Activated T-helper 2 cell treated with anti-CD3 and anti-CD28 coated beads, Interferon-gamma antibody, Interleukin-2, Interleukin-4, amounts not matched to agents 10 μg/mL and 5 μg/mL and 100 μg/mL, durations not matched to agents 14 hours and 24 hours and 36 hours (primary cell): ENCODE measurements at regions not wholly inside any gene's neighbourhood (a gene's known extent, or its start where the extent isn't known, plus 50 kb on each side); places are given as distances from the start of the nearest gene placed in this dataset.

Experiments used
- DNase-seq: peaks from one replicate; pipeline ENCODE4 v3.0.0; 2021; ENCODE audit warnings: low spot score
- H3K27ac Mint-ChIP-seq: one replicate; pipeline ENCODE4 v1.8.0; 2021; ENCODE audit warnings: mixed read lengths
- H3K27me3 Mint-ChIP-seq: one replicate; pipeline ENCODE4 v1.8.0; 2021; ENCODE audit warnings: low read depth, mixed read lengths
- H3K36me3 Mint-ChIP-seq: one replicate; pipeline ENCODE4 v1.8.0; 2021; ENCODE audit warnings: low read depth, mixed read lengths
- H3K4me1 Mint-ChIP-seq: one replicate; pipeline ENCODE4 v1.8.0; 2021; ENCODE audit warnings: low read depth, mixed read lengths
- H3K4me3 Mint-ChIP-seq: one replicate; pipeline ENCODE4 v1.8.0; 2021; ENCODE audit warnings: low read depth, mild to moderate bottlenecking, moderate library complexity, mixed read lengths
- H3K9me3 Mint-ChIP-seq: one replicate; pipeline ENCODE4 v1.8.0; 2021; ENCODE audit warnings: mixed read lengths
- intact Hi-C: fragments of 100-400 bp; cut with micrococcal nuclease; formaldehyde crosslinking; loops from one replicate; pipeline ENCODE4 v1.15.1; 2023

DNA sequence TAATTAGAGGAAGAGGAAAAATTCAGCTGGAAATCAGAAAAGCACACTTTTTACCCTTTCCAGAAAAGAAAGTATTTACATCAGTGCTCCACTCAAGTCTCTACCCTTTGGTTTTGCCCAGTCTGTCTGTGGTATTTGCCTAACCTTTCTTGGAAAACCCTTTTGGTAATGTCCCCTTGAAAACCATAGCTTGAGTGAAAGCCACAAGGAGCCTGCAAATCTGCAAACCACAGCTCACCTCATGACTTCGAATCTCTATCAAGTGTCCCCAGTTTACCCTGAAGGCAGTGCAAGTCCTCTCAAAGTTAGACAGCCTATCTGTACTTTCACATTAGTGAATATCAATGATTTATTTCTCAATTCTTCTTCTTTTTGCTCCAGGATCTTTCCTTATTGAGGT lies 162.1 kb upstream of the TSLP start:
- no peak overlapping the region for H3K27ac Mint-ChIP-seq
- intact Hi-C loops, result loop anchor here (10.0 kb wide), 1 partner anchor 155 kb away; no protein-coding TSS in a partner anchor
- no peak for DNase-seq
- no peak overlapping the region for H3K4me3 Mint-ChIP-seq
- H3K4me1 Mint-ChIP-seq, result no peaks in the 10 kb centered on the region
- no peaks in the 10 kb centered on the region for H3K9me3 Mint-ChIP-seq
- peaks cover 5% of the 10 kb centered on the region for H3K27me3 Mint-ChIP-seq
- H3K36me3 Mint-ChIP-seq, result no peaks in the 10 kb centered on the region

DNA sequence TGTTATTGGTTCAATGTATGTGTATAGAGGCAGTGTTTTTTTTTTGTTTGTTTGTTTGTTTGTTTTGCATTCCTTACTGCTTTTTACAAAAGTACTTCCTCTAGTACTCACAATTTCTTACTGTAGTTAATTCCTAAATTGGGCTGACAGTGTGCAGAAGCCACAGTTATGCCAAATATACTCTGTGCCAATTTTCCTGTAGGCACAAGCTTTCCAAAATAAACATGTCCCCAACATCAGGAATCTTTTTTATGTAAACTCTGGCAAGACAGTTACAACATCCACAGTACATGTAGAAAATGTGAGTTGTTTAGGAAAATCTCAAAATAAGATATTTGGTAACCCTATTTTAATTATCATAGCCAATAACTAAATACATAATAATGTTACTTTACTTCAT lies 161.6 kb upstream of the TSLP start:
- DNase-seq, result no peak
- no peaks in the 10 kb centered on the region for H3K36me3 Mint-ChIP-seq
- no peaks in the 10 kb centered on the region for H3K9me3 Mint-ChIP-seq
- intact Hi-C loops, result loop anchor here (10.0 kb wide), 1 partner anchor 155 kb away; no protein-coding TSS in a partner anchor
- H3K4me1 Mint-ChIP-seq, result no peaks in the 10 kb centered on the region
- H3K4me3 Mint-ChIP-seq, result no peak overlapping the region
- no peak overlapping the region for H3K27ac Mint-ChIP-seq
- H3K27me3 Mint-ChIP-seq, result peaks cover 5% of the 10 kb centered on the region

DNA sequence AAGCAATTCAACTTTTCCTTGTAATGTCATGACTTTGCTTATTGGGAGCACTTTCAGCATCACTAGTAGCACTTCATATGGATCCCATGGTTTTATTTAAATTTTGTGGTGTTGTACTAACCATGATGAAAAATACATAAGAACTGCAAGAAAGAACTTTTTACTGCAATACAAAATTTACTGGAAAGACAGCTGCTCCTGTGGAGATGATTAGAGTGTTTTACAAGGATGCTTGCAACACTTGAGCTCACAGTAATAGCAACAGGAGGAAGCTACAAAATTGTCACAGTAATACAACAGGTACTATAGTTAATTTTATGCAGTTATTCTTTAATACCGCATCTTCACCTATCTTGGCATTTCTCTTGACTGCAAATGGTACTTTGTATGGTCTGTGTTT lies 158.3 kb upstream of the TSLP start:
- intact Hi-C loops, result no loop called here
- no peak for DNase-seq
- Mint-ChIP-seq H3K4me3 (no peak overlapping the region), H3K27ac (no peak overlapping the region), H3K27me3 (peaks cover 5% of the 10 kb centered on the region), H3K9me3 (no peaks in the 10 kb centered on the region), H3K4me1 (no peaks in the 10 kb centered on the region), H3K36me3 (no peaks in the 10 kb centered on the region)

DNA sequence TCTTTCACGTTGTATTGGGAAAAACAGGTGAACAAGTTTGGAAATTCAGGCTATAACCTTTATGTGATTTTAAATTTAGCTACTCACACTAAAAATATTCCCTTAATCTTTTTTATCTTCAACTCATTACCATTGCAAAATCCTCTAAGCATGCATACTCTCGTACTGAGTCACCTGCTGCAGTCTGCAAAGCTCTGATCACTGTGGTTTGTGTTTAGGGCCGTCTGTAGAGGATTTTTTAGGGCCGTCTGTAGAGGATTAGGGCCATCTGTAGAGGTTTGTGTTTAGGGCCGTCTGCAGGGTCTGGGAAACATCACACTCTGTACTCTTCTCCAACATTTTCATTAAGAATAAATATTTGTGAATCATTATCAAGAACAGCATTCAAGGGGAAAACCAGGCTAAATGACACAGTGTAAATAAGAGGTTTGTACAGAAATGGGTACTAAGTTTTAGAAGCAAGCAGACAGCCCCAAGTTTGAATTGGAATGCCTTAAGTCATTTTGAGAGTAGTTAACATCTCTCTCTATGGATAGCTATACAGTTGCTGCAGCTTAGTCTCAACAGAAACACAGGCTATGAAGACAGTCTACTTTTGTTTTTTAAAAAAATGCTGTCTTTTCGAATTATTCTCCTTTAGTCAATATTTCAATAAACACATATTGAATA lies 155.0 kb upstream of the TSLP start:
- Mint-ChIP-seq H3K4me3 (no peak overlapping the region), H3K36me3 (no peaks in the 10 kb centered on the region), H3K27me3 (peaks cover 11% of the 10 kb centered on the region), H3K27ac (no peak overlapping the region), H3K4me1 (no peaks in the 10 kb centered on the region), H3K9me3 (no peaks in the 10 kb centered on the region)
- intact Hi-C loops, result no loop called here
- no peak for DNase-seq

DNA sequence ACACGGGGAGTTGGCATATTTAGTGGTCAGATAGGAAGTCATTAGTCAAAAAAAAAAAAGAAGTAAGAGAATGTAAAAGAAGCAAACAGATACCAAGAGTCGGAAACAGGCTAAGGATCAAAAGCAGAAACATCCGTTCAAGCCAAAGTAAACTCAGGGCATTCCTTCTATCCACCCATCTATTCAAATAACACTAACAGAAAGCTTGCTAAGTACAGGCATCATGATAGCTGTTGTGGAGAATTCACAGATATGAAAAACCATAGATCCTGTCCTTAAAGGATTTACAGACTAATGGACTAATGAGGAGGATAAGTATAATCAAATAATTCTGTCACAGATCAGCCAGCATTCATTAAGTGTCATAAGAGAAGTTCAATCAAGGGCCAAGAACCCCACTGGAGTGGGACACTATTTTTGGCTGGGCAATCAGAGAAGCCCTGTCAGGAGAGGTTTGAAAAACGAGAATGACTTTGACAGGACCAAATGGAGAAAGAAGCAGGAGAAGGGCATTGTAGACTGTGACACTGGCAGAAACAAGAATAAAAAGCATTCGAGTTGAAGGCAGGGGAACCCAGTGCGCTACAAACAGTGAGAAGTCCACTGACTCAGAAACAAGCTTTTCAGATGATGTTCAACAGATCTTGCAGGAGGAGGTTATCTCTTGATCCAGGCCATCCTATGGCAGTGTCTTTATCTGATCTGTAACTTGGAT lies 154.2 kb upstream of the TSLP start:
- H3K27ac Mint-ChIP-seq, result no peak overlapping the region
- H3K4me1 Mint-ChIP-seq, result no peaks in the 10 kb centered on the region
- intact Hi-C loops, result no loop called here

DNA sequence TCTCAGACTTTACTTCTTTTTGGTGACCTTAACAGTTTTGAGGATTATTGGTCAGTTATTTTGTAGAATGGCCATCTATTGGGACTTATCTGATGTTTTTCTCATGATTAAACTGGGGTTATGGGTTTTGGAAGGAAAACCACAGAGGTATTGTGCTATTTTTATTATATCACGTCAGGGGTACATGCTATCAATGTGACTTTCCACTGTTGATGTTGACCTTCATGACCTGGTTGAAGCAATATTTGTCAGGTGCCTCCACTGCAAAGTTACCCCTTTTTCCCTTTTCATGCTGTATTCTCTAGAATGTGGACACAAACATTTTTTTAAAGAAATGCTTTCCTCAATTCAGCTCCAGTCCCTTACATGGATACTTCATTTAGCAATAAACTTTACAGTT lies 152.8 kb upstream of the TSLP start:
- no peak for DNase-seq
- peaks cover 12% of the 10 kb centered on the region for H3K27me3 Mint-ChIP-seq
- no peaks in the 10 kb centered on the region for H3K4me1 Mint-ChIP-seq
- H3K4me3 Mint-ChIP-seq, result no peak overlapping the region
- H3K27ac Mint-ChIP-seq, result no peak overlapping the region
- intact Hi-C loops, result no loop called here
- no peaks in the 10 kb centered on the region for H3K9me3 Mint-ChIP-seq
- H3K36me3 Mint-ChIP-seq, result no peaks in the 10 kb centered on the region

More for the DNA sequence above, 154.2 kb upstream of the TSLP start:
- Mint-ChIP-seq H3K9me3 (no peaks in the 10 kb centered on the region), H3K4me3 (no peak overlapping the region), H3K36me3 (no peaks in the 10 kb centered on the region), H3K27me3 (peaks cover 12% of the 10 kb centered on the region)
- DNase-seq, result no peak

DNA sequence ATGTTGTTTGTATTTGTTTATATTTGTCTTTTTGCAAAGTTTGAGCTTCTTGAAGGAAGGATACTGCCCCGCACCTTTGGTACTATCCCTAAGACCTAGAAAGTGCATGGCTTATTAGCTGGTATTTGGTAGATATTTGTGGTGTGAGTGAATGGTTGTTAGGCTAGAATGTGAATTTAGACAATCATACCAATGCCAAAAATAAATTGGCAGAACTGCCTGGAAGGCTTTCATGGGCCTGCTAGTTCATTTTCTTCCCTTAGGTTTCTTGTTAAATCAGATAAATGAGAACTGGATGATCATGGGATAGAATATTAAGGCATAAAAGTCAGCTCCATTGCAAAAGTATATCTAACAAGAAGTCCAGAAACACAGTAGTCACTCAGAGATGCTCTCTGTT lies 147.5 kb upstream of the TSLP start:
- H3K36me3 Mint-ChIP-seq, result no peaks in the 10 kb centered on the region
- H3K27ac Mint-ChIP-seq, result no peak overlapping the region
- peaks cover 9% of the 10 kb centered on the region for H3K27me3 Mint-ChIP-seq
- H3K4me3 Mint-ChIP-seq, result no peak overlapping the region
- H3K4me1 Mint-ChIP-seq, result no peaks in the 10 kb centered on the region
- DNase-seq, result no peak
- intact Hi-C loops, result no loop called here
- no peaks in the 10 kb centered on the region for H3K9me3 Mint-ChIP-seq

DNA sequence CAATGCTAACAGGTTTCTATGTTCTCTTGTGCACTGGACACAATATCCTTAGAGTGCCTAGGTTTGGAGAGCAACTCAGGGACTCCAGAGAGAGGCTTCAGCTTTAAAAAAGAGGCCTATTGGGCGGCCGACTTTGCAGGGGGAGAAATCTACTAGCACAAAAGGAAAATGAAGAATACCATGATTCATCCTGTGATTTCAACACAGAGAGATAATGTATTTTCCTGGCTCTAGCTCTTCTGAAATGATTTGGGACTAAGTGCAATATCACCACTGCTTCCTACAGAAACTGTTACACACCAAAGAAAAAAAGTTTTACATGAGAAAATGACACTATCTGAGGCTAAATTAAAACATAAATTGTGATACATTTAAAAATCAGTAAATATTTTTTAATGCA lies 146.1 kb upstream of the TSLP start:
- intact Hi-C loops, result no loop called here
- Mint-ChIP-seq H3K27ac (no peak overlapping the region), H3K4me1 (no peaks in the 10 kb centered on the region), H3K27me3 (peaks cover 4% of the 10 kb centered on the region), H3K9me3 (no peaks in the 10 kb centered on the region), H3K36me3 (no peaks in the 10 kb centered on the region), H3K4me3 (no peak overlapping the region)
- no peak for DNase-seq

DNA sequence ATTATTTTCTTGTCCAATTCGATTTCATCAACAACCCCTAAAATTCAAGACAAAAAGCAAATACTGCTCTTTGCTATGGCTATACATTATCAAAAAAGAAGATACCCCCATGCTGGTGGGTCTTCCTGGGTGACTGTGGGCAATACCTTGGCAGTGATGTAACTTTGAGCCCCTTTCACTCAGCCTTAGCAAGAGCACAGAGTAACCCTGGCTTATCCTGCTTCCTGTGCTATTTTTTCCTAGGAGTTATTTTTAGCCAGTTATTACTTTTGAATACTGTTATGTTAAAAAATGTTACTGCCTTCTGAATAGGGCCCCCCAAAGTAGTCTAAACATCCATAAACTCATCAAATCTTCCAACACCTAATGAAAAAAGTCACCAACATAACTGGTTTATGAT lies 145.6 kb upstream of the TSLP start:
- Mint-ChIP-seq H3K36me3 (no peaks in the 10 kb centered on the region), H3K9me3 (no peaks in the 10 kb centered on the region), H3K4me3 (no peak overlapping the region), H3K27me3 (peaks cover 4% of the 10 kb centered on the region), H3K27ac (no peak overlapping the region), H3K4me1 (no peaks in the 10 kb centered on the region)
- no peak for DNase-seq
- intact Hi-C loops, result no loop called here

DNA sequence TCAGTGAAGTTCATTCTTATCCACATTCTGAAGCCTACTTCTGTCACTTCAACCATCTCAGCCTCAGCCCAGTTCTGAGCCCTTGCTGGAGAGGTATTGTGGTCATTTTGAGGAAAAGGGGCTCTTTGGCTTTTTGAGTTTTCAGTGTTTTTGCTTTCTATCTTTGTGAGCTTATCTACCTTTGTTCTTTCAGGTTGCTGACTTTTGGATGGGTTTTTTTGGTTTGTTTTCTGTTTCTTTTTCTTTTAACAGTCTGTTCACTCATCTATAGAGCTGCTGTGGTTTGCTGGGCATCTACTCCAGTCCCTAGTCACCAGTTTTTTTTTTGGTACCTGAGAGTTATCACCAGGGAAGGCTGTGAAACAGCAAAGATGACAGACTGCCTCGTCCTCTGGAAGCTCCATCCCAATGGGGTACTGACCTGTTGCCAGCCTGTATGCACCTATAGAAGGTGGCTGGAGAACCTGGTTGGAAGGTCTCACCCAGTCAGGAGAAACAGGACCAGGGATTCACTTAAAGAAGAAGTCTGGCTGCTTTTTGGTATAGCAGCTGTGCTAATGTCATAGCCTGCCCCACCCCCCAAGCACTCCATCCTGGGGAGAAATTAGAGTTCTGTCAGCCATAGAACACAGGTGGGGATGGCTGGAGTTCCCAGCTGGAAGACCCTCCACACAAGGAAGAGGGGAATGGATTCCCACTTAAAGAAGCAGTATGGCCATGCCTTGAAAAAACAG lies 138.6 kb upstream of the TSLP start:
- DNase-seq, result no peak
- Mint-ChIP-seq H3K4me1 (no peaks in the 10 kb centered on the region), H3K4me3 (no peak overlapping the region), H3K27ac (no peak overlapping the region), H3K36me3 (no peaks in the 10 kb centered on the region), H3K9me3 (no peaks in the 10 kb centered on the region), H3K27me3 (no peaks in the 10 kb centered on the region)
- intact Hi-C loops, result no loop called here

DNA sequence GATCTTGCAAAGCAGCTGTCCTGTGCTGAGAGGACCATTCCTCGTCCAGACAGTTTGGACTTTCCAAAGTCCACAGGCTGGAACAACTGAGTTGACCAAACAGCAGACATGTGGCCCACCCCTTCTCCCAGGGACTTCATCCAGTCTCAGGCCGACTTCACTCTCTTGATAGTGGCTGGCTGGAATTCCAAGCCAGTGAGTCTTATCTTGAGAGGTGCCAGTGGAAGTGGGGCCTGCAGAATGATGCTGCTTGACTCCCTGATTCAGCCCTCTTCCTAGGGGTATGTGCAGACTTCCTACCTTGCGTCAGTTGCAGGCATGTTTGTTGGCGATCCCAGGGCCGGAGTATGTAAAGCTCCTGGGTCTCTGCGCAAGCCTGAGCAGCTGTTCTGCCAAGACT lies 131.4 kb upstream of the TSLP start:
- H3K4me3 Mint-ChIP-seq, result no peak overlapping the region
- no peaks in the 10 kb centered on the region for H3K36me3 Mint-ChIP-seq
- intact Hi-C loops, result no loop called here
- H3K4me1 Mint-ChIP-seq, result no peaks in the 10 kb centered on the region
- H3K9me3 Mint-ChIP-seq, result no peaks in the 10 kb centered on the region
- no peaks in the 10 kb centered on the region for H3K27me3 Mint-ChIP-seq
- no peak for DNase-seq
- H3K27ac Mint-ChIP-seq, result no peak overlapping the region

DNA sequence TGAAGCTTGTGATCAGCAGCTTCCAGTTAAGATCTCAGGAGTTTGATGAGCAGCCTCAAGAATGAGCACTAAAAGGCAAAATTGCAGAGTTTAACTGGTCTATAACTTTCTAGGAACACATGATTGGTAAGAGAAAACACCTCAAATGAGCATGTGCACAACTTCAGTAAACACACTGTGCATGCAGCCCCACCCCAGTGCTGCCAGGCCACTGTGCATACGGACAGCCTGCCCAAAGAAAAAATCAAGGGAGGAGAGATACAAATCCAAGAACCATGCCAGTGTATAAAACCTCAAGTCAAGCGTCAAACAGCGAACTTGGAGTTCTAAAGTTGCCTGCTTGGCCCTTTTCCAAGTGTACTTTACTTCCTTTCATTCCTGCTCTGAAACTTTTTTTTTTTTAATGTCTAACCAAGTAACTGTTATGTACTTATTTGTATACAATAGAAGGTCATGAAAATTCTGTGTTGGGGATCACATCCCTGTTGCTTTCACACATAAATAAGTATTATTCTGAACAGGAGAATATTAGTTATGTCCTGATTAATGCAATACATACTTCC lies 125.6 kb upstream of the TSLP start:
- DNase-seq, result no peak
- intact Hi-C loops, result no loop called here
- Mint-ChIP-seq H3K27me3 (no peaks in the 10 kb centered on the region), H3K27ac (no peak overlapping the region), H3K36me3 (no peaks in the 10 kb centered on the region), H3K9me3 (no peaks in the 10 kb centered on the region), H3K4me3 (no peak overlapping the region), H3K4me1 (no peaks in the 10 kb centered on the region)

DNA sequence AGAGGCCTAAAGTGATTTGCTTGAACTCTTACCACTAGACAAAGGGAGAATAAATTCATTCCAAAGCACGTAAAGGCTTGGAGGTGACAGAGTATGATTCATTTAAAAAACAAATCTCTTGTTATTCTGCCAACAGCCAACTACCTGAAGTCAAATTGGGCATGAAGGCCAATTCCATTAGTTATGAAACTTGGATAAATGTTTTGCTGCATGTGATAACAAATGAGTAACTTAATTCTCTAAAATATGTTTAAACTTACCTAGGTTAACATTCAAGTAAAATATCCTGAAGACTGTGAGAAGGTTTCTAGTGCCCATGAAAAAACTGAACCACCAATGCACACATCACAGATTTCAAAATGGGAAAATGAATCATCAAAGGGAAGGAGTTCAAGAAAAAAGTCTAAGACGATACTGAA lies 120.1 kb upstream of the TSLP start:
- H3K4me3 Mint-ChIP-seq, result no peak overlapping the region
- no peaks in the 10 kb centered on the region for H3K36me3 Mint-ChIP-seq
- no peaks in the 10 kb centered on the region for H3K27me3 Mint-ChIP-seq
- H3K27ac Mint-ChIP-seq, result no peak overlapping the region
- no peaks in the 10 kb centered on the region for H3K4me1 Mint-ChIP-seq
- intact Hi-C loops, result no loop called here
- no peaks in the 10 kb centered on the region for H3K9me3 Mint-ChIP-seq
- DNase-seq, result no peak
